ENCODE measurements at regions not wholly inside any gene's neighbourhood (a gene's known extent, or its start where the extent isn't known, plus 50 kb on each side); places are given as distances from the start of the nearest gene placed in this dataset.

DNA sequence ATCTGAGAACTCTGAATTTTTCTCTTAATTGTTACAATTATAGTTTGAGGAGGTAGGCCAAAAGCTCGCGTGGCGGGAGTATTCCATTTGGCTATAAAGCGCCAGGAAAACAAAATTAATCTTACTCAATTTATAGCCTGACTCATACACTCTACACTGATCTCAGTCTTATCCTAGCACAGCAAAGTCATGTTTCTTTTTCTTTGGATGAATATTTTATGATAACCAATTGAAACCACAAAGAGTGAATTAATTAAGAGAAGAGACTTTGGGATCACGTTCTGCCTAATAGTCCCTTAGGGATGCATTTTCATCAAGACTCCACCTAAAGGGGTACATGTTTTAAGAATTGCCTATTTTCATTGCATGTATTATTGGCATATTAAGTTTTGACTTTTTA lies 420.8 kb downstream of the HGF start:
- no peak for TF ChIP-seq ATF2 (CRISPR knock-in tag; IDR thresholded peaks at IDR 0.05)
- TF ChIP-seq ZNF556 (CRISPR knock-in tag; IDR thresholded peaks at IDR 0.05; ENCODE audit: borderline replicate concordance), result no peak
- TF ChIP-seq CEBPG (CRISPR knock-in tag; IDR thresholded peaks at IDR 0.05), result no peak
- no peak for TF ChIP-seq NFE2 (CRISPR knock-in tag; IDR thresholded peaks at IDR 0.05)
- no peak for TF ChIP-seq SIN3B (IDR thresholded peaks at IDR 0.05; ENCODE audit: low read length)
- TF ChIP-seq, protein P1, sequence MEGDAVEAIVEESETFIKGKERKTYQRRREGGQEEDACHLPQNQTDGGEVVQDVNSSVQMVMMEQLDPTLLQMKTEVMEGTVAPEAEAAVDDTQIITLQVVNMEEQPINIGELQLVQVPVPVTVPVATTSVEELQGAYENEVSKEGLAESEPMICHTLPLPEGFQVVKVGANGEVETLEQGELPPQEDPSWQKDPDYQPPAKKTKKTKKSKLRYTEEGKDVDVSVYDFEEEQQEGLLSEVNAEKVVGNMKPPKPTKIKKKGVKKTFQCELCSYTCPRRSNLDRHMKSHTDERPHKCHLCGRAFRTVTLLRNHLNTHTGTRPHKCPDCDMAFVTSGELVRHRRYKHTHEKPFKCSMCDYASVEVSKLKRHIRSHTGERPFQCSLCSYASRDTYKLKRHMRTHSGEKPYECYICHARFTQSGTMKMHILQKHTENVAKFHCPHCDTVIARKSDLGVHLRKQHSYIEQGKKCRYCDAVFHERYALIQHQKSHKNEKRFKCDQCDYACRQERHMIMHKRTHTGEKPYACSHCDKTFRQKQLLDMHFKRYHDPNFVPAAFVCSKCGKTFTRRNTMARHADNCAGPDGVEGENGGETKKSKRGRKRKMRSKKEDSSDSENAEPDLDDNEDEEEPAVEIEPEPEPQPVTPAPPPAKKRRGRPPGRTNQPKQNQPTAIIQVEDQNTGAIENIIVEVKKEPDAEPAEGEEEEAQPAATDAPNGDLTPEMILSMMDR (CRISPR knock-in tag; IDR thresholded peaks at IDR 0.05), result no peak
- no peak for TF ChIP-seq ZNF558 (CRISPR knock-in tag; IDR thresholded peaks at IDR 0.05; ENCODE audit: borderline replicate concordance)
- no peak for TF ChIP-seq SIN3A (IDR thresholded peaks at IDR 0.05; ENCODE audit: borderline replicate concordance, low read depth, low read length)
- TF ChIP-seq ZSCAN20 (CRISPR knock-in tag; IDR thresholded peaks at IDR 0.05; ENCODE audit: borderline replicate concordance), result no peak
- TF ChIP-seq ZNF292 (CRISPR knock-in tag; IDR thresholded peaks at IDR 0.05; ENCODE audit: borderline replicate concordance, low read depth), result no peak
- TF ChIP-seq RFX5 (IDR thresholded peaks at IDR 0.05; ENCODE audit: low read depth, low read length), result no peak

All from HepG2 (cell line).